GM12873 (cell line): ENCODE measurements at regions not wholly inside any gene's neighbourhood (a gene's known extent, or its start where the extent isn't known, plus 50 kb on each side); places are given as distances from the start of the nearest gene placed in this dataset.

Source experiments
- CTCF ChIP-seq: IDR thresholded peaks from 2 replicates; pipeline ENCODE4 v1.5.1; 2012; ENCODE audit warnings: low read depth, mild to moderate bottlenecking, moderate library complexity, low read length, control low read depth; ENCODE audit not compliant: insufficient read depth; ENCODE audit errors: missing control alignments

- no peak for TF ChIP-seq CTCF
Measured at GRCh38 chr12:81949416-81949815, 190.3 kb upstream of the PPFIA2 start.

GRCh38 chr12:81944886-81945285 is 185.7 kb upstream of the PPFIA2 start:
- no peak for TF ChIP-seq CTCF

GRCh38 chr12:81942594-81942993 is 183.4 kb upstream of the PPFIA2 start:
- no peak for TF ChIP-seq CTCF

- TF ChIP-seq CTCF = no peak
Measured at GRCh38 chr12:81930037-81930436, 170.9 kb upstream of the PPFIA2 start.

GRCh38 chr12:81896771-81897170 is 137.6 kb upstream of the PPFIA2 start:
- TF ChIP-seq CTCF = no peak

GRCh38 chr12:81888961-81889360 is 129.8 kb upstream of the PPFIA2 start:
- TF ChIP-seq CTCF = no peak

GRCh38 chr12:81888106-81888740 is 129.1 kb upstream of the PPFIA2 start:
- no peak for TF ChIP-seq CTCF

- TF ChIP-seq CTCF = no peak
Measured at GRCh38 chr12:81874586-81874985, 115.4 kb upstream of the PPFIA2 start.
